ENCODE measurements at regions not wholly inside any gene's neighbourhood (a gene's known extent, or its start where the extent isn't known, plus 50 kb on each side); places are given as distances from the start of the nearest gene placed in this dataset.

DNA sequence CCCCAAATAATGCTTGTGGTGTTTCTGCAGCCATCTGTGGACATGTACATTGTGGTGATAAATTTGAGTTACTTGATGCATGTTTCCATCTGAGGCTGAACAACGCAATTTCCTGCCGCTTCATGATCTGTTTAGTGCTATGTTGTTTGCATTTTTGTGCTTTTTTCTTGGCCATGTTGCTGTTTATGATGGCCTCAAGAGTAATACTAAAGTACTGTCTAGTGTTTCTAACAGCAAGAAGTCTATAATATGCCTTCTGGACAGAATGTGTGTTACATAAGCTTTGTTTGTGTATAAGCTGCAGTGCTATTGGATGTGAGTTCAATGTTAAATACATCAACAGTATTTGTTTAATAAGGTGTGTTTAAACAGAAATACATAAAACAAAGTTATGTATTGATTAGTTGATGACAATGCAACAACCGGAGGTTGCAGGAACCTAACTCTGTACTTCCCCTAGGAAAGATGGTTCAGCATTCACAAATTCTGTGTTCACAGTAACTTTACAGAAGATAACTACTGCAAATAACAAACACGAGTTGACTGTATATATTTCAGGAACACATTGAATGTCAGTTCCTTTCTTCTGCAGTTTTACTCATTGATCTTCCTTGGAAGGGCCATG, 114.8 kb upstream of the USP24 start:
- DNase-seq, result no peak

DNA sequence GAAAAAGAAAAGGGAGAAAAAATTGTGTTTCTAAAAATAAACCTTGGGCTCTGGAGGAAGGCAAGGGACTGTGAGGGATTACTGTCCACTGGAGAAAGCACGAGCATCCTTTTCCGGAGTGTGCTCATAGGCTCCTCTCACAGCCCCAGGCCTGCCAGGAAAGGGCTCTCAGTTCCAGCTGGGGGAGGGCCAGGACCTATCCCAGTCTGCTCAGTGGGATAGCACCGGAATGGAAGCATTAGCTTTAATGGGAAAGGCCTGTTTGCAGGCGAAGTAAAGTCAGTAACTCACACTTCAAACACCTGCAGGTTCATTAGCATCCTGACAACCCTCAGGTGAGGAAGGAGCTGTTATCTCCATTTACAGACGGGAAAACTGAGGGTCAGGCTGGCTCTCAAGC, 113.9 kb upstream of the USP24 start:
- no peak for DNase-seq

DNA sequence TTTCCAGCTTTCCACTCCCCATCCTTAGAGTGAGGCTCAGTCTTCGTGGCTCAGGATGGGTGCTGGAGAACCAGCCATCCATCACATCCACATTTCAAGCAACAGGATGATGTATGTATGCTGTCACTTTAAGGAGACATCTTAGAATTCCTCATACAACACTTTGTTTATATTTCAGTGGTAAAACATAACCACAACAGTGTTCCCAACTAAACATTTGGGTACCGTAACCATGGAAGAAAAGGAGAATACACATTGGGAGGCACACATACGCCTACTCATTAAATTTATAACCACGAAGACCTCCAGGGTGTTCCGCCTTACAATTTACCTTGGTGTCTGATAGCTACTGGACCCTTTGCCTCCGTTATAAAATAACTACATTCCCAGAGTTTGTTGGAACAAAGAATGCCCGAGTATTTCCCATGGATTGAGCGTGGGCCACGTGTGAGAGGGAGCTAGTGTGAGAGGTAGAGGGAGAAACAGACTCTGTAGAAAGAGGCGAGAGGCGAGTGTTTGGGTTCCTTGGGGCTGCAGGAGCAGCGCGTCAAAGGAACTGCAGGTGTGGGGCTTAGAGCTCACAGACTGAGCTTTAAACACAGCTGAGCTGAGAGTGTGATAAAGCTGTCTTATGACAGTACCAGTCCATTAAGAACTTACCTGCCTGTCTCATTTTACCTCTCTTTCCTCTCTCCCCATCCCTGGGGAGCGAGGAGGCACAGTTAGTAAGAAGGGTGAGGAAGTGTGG, 111.5 kb upstream of the USP24 start:
- DNase-seq, result no peak

DNA sequence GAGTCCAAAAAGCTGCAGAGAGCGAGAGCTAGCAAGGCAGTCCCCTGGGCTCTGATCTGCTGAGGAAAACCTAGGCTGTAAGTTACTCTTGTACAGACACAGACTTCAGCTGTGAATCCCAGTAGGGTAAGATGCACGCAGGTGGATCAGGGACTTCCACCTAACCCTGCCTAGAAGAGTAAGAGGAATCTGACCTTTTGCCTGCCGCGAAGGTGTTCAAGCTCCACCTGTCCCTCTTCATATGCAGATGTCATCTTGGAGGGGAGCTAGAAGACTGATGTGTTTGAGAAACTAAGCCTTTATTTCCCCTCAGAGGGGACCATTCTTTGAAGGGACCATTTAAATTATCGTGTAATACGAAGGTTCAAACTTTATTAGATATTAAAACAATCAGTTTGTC, 108.6 kb upstream of the USP24 start:
- DNase-seq, result no peak

DNA sequence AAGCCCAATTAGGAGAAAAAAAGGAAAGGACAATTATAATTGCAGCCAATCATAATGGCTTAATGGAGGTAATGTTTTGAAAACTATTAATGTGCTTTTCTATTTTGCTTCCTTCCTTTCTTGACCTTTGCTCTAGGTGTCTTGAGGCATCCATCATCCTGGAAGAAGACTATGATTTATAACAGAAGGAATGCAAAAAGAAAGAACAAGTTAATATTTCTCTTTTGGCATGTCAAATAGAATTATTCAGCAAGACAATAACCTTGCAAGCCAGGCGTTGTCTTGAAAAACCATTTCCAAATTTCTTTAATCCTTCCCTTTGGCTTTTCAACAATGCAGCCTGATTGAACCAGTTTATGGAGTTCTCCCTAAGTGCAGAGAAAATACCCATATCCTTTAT, 107.7 kb upstream of the USP24 start:
- no peak for DNase-seq

DNA sequence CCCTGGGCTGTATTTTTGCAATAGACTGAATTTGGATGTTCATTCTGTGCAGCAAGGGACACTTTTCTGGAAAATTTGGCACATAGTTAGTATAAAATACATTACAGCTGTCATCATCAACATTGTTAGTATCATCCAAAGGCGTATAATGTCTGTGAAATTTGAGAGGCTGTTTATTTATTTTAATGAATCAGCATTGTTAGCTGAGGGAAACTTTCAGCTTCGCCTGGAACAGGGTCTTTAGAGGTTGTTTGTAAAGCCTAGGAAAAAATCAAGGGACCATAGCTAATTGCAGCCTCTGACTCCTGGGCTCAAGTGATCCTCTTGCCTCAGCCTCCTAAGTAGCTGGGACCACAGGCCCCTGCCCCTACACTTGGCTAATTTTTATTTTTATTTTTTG, 106.8 kb upstream of the USP24 start:
- DNase-seq, result no peak

DNA sequence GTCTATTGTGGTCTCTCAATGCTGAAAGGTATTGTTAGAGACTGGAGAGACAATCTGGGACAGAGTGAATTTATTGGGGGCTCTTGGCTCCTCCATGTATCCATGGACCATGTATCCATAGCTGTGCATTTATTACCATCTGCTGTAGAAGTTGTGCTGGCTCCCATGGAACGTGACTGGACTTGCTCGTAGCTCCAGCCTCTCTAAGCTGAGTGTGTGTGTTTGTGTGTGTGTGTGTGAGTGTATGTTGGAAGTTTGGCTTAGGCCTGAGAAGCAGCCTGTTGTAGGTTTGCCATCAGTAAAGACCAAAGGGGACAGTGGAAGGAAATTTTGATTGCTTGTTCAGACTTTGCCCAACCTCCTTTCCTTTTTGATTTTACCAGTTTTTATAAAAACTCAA, 105.7 kb upstream of the USP24 start:
- no peak for DNase-seq

DNA sequence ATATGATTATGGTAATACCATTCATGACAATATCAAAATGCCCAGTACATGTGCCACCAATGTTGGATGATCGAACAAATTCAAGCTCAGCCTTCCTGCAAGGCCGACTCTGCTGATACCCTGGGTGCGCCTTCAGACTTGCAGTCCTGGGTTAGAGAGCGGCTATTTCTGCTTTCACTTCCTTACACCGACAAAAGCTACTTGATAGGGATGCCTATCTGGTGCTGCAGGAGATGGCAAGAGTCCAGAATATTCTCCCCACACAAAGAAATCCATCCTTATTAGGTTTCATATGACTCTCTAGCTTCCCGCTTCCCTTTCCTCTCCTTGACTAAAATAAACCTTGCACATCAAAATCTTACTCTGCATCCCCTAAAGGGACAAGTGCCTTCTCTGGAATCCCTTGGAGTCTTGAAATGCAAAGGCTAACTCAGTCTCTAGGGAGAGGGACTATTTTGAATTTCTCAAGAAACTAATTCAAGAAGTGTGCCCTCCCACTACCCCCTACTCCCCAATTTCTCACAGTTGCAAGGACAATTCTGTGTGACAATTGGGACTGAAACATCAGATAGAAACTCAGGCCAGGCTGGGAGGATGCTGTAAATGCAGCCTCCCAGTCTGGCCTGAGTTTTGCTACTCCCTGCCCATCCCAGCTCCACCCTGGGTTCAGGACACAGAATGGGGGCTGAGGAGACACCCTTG, 103.1 kb upstream of the USP24 start:
- no peak for DNase-seq

DNA sequence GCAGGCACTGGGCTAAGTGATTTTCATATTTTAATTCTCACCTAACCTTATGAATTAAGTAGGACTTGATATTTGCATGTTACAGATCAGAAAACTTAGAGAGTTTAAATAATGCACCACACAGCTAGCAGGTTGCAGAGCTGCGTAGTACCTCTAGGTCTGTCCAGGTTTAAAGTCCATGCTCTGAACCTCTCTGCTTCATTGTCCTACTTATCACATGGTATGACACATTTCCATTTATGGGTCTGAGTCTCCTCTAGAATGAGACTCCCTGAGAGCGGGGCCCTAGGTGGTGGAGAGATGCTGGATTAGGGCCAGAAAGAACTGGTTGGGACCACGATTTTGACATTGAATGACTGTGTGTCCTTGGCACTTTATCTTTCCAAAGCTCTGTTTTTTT, 102.5 kb upstream of the USP24 start:
- no peak for DNase-seq

DNA sequence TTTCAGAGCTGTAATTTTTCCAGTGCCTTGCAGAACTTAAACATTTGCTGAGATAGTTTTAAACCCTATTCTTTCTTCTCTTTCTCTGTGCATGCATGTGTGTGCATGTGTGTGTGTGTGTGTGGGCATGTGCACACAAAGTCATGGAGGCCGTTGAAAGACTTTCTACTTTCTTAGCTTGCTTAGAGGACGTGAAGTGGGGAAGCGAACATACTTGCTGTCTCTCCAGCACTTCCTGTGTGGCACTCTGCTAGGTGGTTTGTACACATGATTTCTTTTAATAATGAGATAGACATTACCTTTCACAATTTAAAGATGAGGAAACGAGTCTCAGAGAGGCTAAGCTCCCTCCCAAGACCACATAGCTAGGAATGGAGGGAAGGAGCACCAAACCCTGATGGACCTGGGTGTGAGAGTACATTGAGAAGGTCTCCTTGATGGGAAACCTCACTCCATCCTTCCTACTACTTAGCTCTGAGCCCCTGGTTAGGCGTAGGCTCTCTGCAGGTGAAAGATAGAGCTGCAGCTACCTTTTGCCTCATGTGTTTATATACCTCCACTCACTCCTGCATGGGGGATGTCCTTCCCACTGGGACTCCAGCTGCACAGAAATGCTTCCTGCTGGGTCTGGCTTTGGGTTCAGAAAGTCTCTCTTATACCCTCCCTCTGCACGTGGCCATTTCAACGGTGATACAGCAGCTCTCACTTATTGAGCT, 101.9 kb upstream of the USP24 start:
- DNase-seq, result no peak

DNA sequence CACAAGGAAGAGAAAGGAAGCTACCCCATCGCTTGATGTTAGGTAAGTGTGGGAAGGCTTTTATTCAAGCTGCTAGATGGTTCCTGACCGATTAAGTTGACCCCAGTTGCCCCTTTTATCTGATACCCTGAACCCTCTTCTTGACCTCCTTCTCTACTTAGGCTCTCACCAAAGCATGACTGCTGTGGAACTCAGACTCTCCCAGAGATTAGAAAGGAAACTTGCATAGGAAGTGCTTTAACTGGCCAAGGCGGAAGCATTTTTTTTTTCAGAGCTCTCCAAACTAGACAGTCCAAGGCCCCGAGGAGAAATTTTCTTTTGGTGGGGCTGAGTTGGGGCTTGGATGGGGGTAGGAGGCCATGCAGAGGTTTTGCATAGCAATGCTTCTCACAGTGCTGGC, 101.3 kb upstream of the USP24 start:
- no peak for DNase-seq

DNA sequence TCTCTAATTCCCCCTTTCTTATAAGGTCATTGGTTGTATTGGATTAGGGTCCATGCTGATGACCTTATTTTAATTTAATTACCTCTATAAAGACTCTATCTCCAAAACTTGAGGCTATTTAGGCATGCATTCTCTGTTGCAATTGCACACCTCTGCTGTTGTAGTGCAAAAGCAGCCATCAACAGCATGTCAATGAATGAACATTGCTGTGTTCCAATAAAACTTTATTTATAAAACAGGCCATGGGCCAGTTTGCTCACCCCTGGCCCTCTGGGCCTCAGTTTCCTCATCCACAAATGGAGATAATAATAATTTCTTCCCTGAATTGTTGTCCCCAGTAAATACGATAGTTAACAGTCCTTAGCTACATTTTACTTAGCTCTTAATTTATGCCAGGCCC, 100.4 kb upstream of the USP24 start:
- DNase-seq, result no peak

DNA sequence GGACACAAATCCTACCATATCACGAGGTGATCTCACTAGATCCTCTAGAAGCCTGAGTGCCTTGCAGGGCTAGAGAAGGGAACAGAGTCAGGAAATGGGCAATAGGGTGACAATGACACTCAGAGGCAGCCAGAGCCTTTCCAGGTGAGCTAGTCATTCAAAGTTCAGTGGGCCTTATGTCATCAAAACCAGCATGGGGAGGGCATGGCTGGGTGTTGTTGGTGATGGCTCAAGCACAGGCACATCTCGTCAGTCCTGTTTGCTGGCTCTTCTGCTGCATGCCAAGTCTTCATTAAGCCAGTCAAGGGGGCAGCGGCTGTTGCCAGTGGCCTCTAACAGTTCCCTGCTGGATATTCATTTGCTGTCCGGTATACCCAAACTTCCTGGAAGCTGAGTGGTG, 99.6 kb upstream of the USP24 start:
- DNase-seq, result no peak

DNA sequence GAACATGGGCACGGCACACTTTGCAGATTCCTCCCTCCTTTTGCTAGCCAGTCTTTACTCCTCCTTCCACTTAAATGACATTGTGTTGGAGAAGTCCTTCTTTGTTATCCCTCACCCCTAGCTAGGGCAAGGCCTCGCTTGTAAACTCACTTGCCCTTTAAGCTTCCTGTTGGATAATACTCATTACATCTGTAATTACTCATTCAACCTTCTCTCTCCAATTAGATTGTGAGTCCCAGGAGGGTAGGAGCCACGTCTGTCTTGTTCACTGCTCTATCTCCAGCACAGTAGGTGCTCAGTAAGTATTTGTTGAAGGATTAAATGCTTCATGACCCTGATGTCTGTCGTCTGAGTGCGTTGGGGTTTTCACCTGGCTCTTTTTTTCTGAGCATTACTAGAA, 98.7 kb upstream of the USP24 start:
- DNase-seq, result no peak

DNA sequence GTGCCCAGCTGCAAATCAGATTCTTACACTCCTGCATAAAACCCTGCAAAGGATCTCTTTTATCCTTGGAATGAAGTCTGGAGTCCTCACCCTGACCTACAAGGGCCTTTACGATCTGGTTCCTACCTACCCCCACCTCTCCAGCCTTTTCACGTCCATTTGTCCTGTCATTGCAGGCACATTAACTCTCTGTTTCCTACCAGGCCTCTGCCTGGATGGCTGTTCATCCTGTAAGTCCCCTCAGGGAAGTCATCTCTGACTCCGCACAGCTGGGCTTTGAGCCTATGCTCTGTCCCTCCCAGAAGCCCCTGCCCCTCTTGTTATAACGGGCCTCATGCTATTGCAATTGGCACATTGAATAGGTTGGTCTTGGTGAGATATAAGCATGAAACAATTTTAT, 96.8 kb upstream of the USP24 start:
- DNase-seq, result no peak

DNA sequence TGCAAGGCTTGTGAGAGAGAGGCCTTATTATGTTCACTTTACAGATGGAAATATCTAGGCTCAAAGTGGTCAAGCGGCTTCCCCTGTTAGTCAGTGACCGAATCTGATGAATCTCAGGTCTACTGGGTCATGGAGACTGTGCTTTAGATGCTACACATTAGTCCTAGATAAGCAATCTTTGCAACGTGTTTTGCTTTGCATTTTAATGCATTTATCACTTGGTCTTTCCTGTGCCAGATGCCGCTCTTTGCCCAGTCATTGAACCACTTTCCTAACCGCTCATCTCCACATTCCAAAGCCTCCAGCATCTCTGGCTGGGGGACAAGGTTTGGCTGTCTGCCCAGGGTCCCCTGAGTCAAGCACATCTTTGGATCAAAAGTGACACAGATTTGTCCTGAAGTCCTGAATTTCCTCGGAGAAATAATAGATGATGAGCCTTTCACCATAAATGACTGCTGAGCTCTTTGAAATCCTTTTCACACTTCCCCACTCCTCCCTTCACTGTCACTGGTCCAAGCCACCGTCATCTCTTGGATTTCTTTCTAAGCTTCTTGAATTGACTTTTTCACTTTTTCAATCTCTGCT, 96.0 kb upstream of the USP24 start:
- no peak for DNase-seq

DNA sequence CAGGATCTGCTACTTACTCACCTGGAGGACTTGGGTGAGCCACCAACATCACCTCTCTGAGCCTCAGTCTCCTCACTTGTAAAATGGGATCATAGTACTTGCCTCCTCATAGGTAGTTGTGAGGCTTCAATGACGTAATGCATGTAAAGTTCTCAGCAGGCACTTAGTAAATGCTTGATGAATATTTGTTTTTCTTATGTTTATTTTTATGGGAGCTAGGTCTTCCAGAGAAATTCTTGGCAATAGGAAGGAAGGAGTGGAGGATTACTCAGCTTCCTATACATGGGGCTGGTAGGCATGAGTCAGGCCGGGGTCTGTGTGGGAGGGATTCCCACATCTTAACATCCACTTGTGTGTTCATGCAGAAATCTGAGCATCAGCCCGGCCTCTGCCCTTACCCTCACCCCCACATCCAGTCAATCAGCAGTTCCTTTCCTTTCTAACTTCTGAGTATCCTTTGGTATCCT, 95.4 kb upstream of the USP24 start:
- no peak for DNase-seq

DNA sequence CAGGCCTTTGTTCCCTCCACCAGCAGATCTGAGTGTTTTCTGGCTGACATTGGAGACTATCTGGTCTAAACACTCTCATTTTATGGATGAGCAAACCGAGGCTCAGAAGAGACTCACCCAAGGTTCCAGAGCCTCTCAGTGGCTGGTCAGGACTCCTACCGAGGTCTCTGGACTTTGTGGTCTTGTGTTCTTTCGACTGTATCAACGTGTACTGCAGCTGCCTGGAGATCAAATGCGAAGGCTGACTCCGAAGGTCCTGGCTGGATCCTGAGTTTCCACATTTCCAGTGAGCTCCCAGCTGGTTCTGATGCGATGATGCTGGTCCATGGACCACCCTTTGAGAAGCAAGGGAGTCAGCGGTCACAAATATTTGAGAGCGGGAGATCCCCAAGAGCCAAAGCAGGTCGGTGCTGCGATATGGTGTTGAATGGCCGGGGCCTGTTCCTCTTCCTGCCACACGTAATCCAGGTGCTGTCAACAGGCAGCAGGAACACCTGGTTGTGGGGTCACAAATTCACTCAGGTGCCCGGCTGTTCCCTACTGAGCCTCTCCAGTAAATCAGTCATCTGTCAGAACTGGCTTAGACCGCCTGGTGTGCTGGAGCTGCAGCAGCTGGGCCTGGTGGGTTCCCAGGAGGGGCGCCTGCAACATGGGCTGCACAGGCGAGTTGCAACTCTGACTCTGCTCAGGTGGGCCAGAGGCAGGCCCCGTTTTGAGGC, 94.8 kb upstream of the USP24 start:
- no peak for DNase-seq

DNA sequence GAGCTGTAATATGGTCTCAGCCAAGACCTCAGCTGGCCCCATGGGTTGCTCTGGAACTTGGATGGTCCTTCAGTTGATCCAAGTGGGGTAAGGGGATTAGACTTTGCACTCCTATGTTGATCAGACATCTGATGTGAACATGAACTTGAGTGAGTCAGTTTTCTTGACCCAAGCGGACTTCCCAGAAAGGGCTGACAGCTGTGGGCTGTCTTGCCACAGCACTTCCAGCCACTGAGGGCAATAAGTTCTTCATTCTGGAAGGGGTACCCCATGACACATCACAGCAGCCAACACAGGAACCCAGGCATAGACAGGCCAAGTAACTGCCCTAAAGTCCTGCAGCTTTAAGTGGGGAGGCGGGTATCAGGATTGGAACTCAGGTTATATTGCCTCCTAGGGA, 93.9 kb upstream of the USP24 start:
- DNase-seq, result no peak

DNA sequence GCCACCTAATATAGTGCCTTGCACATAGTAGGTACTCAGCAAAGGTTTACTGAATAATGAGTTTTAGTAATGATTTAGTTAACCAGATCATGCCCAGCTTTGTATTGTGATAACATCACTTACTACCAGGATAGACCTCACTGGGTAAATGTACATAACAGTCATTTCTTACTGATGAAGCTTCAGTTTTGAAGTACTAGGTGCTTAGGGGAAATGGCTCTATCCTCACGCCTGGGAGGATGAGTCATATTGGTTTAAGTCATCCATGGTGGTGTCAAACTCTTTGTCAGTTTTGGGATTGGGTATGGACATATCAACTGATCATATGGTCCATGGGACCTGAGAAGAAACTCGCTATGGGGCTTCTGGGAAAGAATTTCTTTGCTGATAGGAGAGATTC, 90.6 kb upstream of the USP24 start:
- DNase-seq, result no peak

DNA sequence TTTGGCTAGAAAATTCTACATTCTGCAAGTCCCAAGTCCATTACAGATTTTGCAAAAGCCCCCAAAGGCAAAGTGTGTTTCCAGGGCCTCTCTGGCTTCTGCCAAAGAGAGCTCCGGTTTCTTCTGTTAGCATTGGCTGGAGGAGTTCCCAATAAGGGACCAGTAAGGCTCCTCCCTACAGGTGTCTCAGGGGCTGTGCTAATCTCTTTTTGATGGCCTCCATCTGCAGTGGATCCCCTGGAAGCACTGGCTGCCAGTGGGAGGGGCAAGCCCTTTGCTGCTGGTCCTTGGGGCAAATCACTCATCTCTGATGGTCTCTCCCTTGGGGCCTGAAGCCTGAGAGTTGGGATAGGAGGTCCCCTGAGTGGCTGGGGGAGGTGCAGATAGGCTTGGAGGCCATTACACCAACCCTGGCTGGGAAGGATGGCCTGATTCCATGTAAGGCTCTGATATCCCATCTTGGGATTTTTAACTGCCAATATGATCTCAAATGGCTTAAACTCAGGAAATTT, 89.1 kb upstream of the USP24 start:
- DNase-seq, result no peak

DNA sequence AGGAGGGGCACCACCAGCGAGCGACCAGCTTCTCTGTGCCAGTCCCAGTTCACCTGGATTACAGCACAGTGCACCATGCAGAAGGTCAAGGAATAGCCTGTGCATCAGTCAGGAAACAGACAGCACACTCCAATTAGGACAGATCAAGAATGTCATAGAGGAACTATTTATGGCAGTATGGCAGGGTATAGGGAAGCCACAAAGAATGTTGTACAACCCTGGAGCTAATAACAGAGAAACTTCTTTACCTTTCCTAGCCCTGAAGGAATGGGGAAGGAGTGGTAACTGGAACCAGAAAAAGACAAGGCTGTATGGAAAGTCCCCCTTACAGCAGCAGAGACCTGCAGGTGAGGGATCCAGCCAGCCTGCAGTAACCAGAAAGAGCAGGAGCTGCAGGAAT, 87.8 kb upstream of the USP24 start:
- no peak for DNase-seq

Measured in activated naive CD4-positive, alpha-beta T cell (primary cell).